Erythroblast (primary cell): ENCODE measurements at regions not wholly inside any gene's neighbourhood (a gene's known extent, or its start where the extent isn't known, plus 50 kb on each side); places are given as distances from the start of the nearest gene placed in this dataset.

Source experiments
- GATA1 ChIP-seq: IDR thresholded peaks from 2 replicates; pipeline ENCODE4 v1.6.1; 2011; ENCODE audit warnings: low read depth, mild to moderate bottlenecking, control low read depth, low read length, moderate library complexity
- POLR2A ChIP-seq: IDR thresholded peaks from 2 replicates; pipeline ENCODE4 v1.6.1; 2011; ENCODE audit warnings: mild to moderate bottlenecking, low read length

GRCh38 chr4:1519787-1520661, 113.8 kb upstream of the NKX1-1 start:
- TF ChIP-seq POLR2A (no peak), GATA1 (no peak)
